Renal pelvis (tissue), 1 donor: ENCODE measurements at regions not wholly inside any gene's neighbourhood (a gene's known extent, or its start where the extent isn't known, plus 50 kb on each side); places are given as distances from the start of the nearest gene placed in this dataset.
"Not testable (repeated sequence)": the region's sequence is repeated elsewhere in the genome, so short reads cannot be mapped to it uniquely, and the experiment has no call there.

Source experiments
- DNase-seq: peaks from one replicate; pipeline ENCODE4 v3.0.0-alpha.2; 2013

DNA sequence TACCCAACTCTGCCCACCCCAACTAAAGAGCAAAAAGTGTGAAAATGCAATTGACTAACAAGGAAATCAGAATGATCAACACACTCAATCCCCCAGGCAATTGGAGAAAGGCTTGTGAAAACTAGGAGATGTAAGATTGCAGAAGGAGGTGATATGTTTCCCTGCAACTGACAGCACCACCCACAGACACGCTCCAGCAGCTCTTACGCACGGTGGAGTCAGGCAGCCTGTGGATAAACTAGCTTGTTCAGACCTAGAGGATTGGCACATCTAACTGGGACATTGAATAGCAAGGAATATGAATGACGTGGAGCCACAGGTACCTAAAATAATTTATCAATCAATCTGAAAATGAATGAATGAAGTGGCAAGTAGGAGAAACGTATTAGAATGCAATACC lies 125.7 kb upstream of the MYO3A start:
- no peak for DNase-seq

GRCh38 chr10:25811052-25811685 lies 122.9 kb upstream of the MYO3A start:
- DNase-seq = no peak

DNA sequence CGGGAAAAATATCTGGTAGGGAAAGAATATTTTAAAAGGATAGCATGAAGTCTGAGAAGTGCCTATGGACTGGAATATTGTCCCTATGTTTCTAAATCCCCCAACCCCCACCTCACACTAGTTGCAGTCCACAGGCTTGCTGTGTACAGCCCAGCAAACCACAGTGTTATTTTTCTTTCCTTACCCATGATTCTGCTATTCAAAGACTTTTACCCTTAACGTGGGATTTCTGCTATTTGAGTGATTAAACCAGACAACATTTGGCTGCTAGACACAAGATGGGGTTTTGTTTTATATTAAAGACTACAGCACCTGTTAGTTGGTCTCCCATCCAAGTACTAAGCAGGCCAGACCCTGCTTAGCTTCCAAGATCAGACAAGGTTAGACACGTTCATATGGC lies 120.5 kb upstream of the MYO3A start:
- no peak for DNase-seq

- DNase-seq = no peak
Measured at GRCh38 chr10:25815236-25815635, 118.8 kb upstream of the MYO3A start.

DNA sequence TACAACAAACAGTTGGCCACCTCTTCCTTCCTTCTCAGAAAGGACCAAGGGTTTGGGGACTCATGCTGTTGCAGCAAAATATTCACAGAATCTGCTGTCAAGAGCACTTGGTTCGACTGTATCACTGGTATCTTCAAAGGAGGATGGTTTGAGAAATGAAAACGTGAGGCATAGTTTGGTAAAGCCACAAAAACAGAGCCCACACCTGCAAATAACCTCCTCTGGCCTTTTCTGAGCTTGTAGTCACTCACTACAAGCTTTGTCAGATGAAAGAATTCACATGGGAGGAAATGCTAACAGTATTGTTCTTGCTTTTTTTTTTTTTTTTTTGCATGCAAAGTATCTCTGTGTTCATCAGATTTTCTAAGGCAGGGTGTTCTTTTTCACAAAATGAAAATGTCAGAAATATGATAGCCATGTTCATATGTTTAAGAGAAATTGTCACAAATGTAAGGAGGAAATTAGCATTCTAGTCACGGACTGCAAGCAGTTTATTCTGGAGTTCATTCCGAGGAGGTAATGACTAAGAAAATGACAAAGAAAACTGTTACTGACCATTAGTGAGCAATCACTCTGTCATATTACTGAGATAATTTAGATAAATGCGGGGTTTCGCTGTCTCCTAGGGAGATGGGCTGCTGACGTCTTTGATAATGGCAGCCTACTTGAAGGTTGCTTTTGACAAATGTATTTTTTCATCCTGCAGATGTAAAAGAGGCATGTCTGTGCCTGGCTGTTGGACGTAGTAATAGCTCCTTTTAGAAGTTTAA lies 117.8 kb upstream of the MYO3A start:
- DNase-seq = peak; percentile 21

GRCh38 chr10:25817200-25817599 lies 116.8 kb upstream of the MYO3A start:
- DNase-seq = no peak

- no peak for DNase-seq
Measured at GRCh38 chr10:25818751-25819150, 115.3 kb upstream of the MYO3A start.

DNA sequence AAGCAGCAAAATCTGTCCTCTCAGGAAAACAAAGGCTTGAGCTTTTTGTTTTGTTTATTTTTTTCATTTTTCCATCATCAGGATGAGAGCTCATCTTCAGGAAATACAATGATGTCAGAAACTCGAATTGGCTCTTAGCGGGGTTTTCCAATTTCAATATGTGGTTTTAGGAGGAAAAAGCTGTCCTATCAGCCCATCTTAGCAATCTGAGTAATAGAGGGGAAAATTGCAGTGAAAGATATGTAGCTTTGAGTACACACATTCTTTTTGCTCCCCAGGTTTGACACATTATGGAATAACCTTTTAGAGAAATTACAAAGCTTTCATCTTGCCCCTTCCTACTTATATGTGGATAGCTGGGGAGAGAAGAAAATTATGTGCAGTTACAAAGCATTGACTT lies 113.6 kb upstream of the MYO3A start:
- DNase-seq = no peak

GRCh38 chr10:25820874-25821273 lies 113.2 kb upstream of the MYO3A start:
- DNase-seq = no peak

DNA sequence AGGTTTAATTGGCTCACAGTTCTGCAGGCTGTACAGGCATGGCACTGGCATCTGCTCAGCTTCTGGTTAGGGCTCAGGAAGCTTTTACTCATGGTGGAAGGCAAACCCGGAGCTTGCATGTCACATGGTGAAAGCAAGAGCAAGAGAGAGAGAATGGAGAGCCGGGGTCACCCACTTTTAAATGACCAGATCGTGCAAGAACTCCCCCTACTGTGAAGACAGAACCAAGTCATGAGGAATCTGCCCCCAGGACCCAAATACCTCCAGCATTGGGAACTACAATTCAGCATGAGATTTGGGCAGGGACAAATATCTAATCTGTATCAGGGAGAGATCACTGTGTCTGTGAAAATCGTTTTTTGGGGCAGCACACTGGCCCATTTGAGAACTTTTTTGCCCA lies 110.0 kb upstream of the MYO3A start:
- no peak for DNase-seq

- no peak for DNase-seq
Measured at GRCh38 chr10:25828475-25828874, 105.6 kb upstream of the MYO3A start.

- peak; percentile 39 for DNase-seq
Measured at GRCh38 chr10:25831080-25831479, 102.9 kb upstream of the MYO3A start.

DNA sequence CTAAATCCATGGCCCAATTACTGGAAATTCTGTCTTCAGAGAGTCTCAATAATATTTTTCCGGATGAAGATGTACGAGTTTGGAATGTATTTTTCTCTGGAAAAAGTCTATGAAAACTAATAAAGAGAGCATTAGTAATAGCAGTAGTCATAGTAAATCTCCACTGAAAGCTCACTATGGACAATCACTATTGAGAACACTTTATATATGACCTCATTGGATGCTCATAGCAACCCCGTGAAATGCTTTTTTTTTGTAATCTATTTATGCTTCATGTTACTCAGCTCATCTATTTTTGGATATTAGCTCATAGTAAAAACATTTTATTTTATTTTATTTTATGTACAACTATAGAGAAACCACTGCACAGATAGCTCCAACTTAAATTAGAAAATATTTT lies 94.3 kb upstream of the MYO3A start:
- DNase-seq = no peak

DNA sequence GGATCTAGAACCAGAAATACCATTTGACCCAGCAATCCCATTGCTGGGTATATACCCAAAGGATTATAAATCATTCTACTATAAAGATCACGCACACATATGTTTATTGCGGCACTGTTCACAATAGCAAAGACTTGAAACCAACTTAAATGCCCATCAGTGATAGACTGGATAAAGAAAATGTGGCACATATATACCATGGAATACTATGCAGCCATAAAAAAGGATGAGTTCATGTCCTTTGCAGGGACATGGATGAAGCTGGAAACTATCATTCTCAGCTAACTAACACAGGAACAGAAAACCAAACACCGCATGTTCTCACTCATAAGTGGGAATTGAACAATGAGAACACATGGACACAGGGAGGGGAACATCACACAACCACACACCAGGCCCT lies 93.2 kb upstream of the MYO3A start:
- not testable (repeated sequence) for DNase-seq

DNA sequence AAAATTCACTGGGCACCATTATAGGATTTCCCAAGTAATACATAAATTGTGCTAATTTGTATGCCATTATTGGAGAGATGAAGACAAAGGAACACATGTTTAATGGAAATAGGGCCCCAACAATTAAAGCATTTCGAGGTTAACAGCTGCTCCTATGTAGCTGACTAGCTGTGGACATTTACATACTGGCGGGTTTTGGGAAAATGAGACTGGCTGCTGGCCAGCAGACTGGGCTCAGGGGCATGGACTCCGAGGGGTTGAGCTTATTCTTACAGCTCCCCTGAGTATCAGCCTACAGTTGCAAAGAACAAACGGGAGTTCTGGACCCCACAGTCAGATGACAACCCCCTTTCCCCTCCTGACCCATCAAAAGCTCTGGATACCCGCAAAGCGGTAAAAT lies 91.9 kb upstream of the MYO3A start:
- no peak for DNase-seq

GRCh38 chr10:25843551-25844170 lies 90.4 kb upstream of the MYO3A start:
- DNase-seq = no peak

GRCh38 chr10:25844716-25845115 lies 89.3 kb upstream of the MYO3A start:
- DNase-seq = not testable (repeated sequence)

- DNase-seq = no peak
Measured at GRCh38 chr10:25849268-25849667, 84.8 kb upstream of the MYO3A start.

GRCh38 chr10:25849988-25850387 lies 84.0 kb upstream of the MYO3A start:
- no peak for DNase-seq

DNA sequence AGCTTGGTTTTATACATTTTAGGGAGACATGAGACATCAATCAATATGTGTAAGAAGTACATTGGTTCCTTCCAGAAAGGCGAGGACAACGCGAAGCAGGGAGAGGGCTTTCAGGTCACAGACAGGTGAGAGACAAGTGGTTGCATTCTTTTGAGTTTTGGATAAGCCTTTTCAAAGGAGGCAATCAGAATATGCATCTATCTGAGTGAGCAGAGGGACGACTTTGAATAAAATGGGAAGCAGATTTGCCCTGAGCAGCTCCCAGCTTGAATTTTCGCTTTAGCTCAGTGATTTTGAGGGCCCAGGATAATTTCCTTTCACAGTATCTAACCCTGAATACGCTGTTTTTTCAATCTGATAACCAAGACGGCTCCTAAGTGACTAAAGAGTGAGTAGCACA lies 82.5 kb upstream of the MYO3A start:
- DNase-seq = no peak

DNA sequence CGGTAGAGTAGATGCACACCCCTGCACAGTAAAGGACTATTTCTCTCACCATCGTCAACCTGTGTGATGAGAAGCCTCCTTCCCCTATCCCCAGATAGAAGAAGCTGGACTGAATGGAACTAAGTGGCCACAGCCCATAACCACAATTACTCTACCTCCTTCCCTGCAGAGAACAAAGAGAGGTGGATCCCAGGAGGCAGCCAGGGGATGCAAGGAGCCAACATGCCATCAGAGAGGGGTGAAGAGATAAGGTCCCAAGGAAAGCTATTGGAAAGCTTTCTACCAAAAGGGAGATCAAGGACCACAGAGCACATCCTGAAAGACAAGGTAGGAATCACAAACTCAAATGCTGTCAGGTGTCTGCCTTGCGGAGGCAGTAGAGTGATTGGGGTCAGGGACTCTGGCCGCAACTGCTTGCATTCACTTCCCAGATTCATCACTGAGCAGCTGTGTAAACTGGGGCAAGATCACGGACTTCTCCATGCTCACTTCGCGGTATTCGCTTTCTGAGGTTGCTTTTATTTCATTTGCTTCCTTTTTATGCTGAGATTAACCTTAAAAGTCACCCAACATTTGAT lies 81.6 kb upstream of the MYO3A start:
- DNase-seq = no peak

DNA sequence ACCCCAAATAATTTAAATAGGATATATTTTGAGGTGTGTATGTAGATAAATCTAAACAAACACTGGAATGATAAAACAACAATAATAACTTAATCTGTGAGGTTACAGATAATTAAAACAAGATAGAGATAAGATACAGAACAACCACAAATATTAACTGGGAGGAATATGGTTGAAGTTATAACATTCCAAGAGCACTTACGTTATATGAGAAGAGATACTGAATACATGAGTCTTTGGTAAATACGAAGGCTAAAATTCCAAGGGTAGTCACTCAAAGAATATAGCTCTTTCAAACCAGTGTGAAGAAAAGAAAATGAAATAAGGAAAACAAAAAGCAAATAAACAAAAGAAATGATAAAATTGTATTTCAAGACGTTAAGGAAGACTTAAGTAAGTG lies 76.0 kb upstream of the MYO3A start:
- no peak for DNase-seq

- DNase-seq = no peak
Measured at GRCh38 chr10:25865267-25865666, 68.8 kb upstream of the MYO3A start.
